OCI-LY1 (cell line): ENCODE measurements at regions not wholly inside any gene's neighbourhood (a gene's known extent, or its start where the extent isn't known, plus 50 kb on each side); places are given as distances from the start of the nearest gene placed in this dataset.

Experiments used
- EZH2 ChIP-seq: fragments of 200-600 bp; sonication (generic), shearing (Covaris generic); IDR thresholded peaks from 2 replicates; pipeline ENCODE4 v1.8.0; 2017; ENCODE audit warnings: borderline replicate concordance, mixed run types, mild to moderate bottlenecking, antibody characterized with exemption, low read length, moderate library complexity, mixed read lengths
- TF ChIP-seq, protein P1 (sequence below): fragments of 200-600 bp; sonication (generic), shearing (Covaris generic); IDR thresholded peaks from 2 replicates; pipeline ENCODE4 v1.5.1; 2017; ENCODE audit warnings: mild to moderate bottlenecking, antibody characterized with exemption, low read length, moderate library complexity, mixed read lengths

- TF ChIP-seq, protein P1, sequence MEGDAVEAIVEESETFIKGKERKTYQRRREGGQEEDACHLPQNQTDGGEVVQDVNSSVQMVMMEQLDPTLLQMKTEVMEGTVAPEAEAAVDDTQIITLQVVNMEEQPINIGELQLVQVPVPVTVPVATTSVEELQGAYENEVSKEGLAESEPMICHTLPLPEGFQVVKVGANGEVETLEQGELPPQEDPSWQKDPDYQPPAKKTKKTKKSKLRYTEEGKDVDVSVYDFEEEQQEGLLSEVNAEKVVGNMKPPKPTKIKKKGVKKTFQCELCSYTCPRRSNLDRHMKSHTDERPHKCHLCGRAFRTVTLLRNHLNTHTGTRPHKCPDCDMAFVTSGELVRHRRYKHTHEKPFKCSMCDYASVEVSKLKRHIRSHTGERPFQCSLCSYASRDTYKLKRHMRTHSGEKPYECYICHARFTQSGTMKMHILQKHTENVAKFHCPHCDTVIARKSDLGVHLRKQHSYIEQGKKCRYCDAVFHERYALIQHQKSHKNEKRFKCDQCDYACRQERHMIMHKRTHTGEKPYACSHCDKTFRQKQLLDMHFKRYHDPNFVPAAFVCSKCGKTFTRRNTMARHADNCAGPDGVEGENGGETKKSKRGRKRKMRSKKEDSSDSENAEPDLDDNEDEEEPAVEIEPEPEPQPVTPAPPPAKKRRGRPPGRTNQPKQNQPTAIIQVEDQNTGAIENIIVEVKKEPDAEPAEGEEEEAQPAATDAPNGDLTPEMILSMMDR, result no peak
- no peak for TF ChIP-seq EZH2
Observed at GRCh38 chr1:30474818-30475200, 248.6 kb downstream of the MATN1 start.
